ENCODE measurements at regions not wholly inside any gene's neighbourhood (a gene's known extent, or its start where the extent isn't known, plus 50 kb on each side); places are given as distances from the start of the nearest gene placed in this dataset.

- DNase-seq = no peak
- Histone ChIP-seq H3K9me3 (no peaks in the 10 kb centered on the region), H3K4me3 (no peak overlapping the region), H3K4me1 (no peaks in the 10 kb centered on the region), H3K36me3 (ENCODE audit: insufficient read depth in 1 of 2, low read depth in 1 of 2) (no peaks in the 10 kb centered on the region), H3K27ac (no peak overlapping the region), H3K27me3 (ENCODE audit: insufficient read depth in 3 of 3, low read length in 2 of 3) (no peaks in the 10 kb centered on the region)
- intact Hi-C loops (cut with DNase I) = no loop called here
- no peak for ATAC-seq
- TF ChIP-seq CTCF (IDR thresholded peaks at IDR 0.05) = no peak
- 30 to 41% (median 31%) methylated on average over 2 of the region's 2 CpGs for WGBS, 3 donors
Observed at GRCh38 chr3:118688396-118688884, 346.2 kb downstream of the IGSF11 start.

GRCh38 chr3:118692416-118692815 lies 342.2 kb downstream of the IGSF11 start:
- H3K36me3 ChIP-seq (ENCODE audit: insufficient read depth in 1 of 2, low read depth in 1 of 2) = no peaks in the 10 kb centered on the region
- TF ChIP-seq CTCF (IDR thresholded peaks at IDR 0.05) = no peak

GRCh38 chr3:118705487-118706219 lies 329.0 kb downstream of the IGSF11 start:
- no peaks in the 10 kb centered on the region for H3K9me3 ChIP-seq
- H3K4me1 ChIP-seq = no peaks in the 10 kb centered on the region
- WGBS, 3 donors = 55 to 62% (median 55%) methylated on average over 12 of the region's 12 CpGs
- ATAC-seq (no peak), DNase-seq (no peak)
- peaks cover 0 to 2% (median 0%) of the 10 kb centered on the region in 3 donors for H3K27me3 ChIP-seq (ENCODE audit: insufficient read depth in 3 of 3, low read length in 2 of 3)
- H3K36me3 ChIP-seq (ENCODE audit: insufficient read depth in 1 of 2, low read depth in 1 of 2) = no peaks in the 10 kb centered on the region
- no peak for TF ChIP-seq CTCF (IDR thresholded peaks at IDR 0.05)
- H3K4me3 ChIP-seq = no peak overlapping the region
- H3K27ac ChIP-seq = no peak overlapping the region
- intact Hi-C loops (cut with DNase I) = no loop called here

More at GRCh38 chr3:118692416-118692815, 342.2 kb downstream of the IGSF11 start:
- Histone ChIP-seq H3K4me1 (no peaks in the 10 kb centered on the region), H3K27ac (no peak overlapping the region), H3K9me3 (no peaks in the 10 kb centered on the region), H3K27me3 (ENCODE audit: insufficient read depth in 3 of 3, low read length in 2 of 3) (no peaks in the 10 kb centered on the region), H3K4me3 (no peak overlapping the region)
- intact Hi-C loops (cut with DNase I) = no loop called here
- ATAC-seq (no peak), DNase-seq (no peak)
- 69 to 88% (median 87%) methylated on average over 1 of the region's 1 CpG for WGBS, 3 donors

GRCh38 chr3:118707991-118708390 lies 326.7 kb downstream of the IGSF11 start:
- DNase-seq = no peak
- ATAC-seq = no peak

More at GRCh38 chr3:118707991-118708390, 326.7 kb downstream of the IGSF11 start:
- TF ChIP-seq CTCF (IDR thresholded peaks at IDR 0.05) = no peak
- Histone ChIP-seq H3K9me3 (no peaks in the 10 kb centered on the region), H3K27ac (no peak overlapping the region), H3K36me3 (ENCODE audit: insufficient read depth in 1 of 2, low read depth in 1 of 2) (no peaks in the 10 kb centered on the region), H3K27me3 (ENCODE audit: insufficient read depth in 3 of 3, low read length in 2 of 3) (peaks cover 0 to 2% (median 0%) of the 10 kb centered on the region in 3 donors), H3K4me3 (no peak overlapping the region), H3K4me1 (no peaks in the 10 kb centered on the region)
- intact Hi-C loops (cut with DNase I) = no loop called here
